ENCODE measurements at regions not wholly inside any gene's neighbourhood (a gene's known extent, or its start where the extent isn't known, plus 50 kb on each side); places are given as distances from the start of the nearest gene placed in this dataset.

GRCh38 chr15:95448531-95449229 is 881.8 kb upstream of the NR2F2 start:
- no peak overlapping the region for H3K4me3 ChIP-seq
- DNase-seq, result no peak
- intact Hi-C loops (cut with micrococcal nuclease), result no loop called here
- TF ChIP-seq CTCF (IDR thresholded peaks at IDR 0.05; ENCODE audit: borderline replicate concordance), result no peak
- H3K27ac ChIP-seq (replicated peaks), result no peak overlapping the region
- no peaks in the 10 kb centered on the region for H3K27me3 ChIP-seq (ENCODE audit: low read depth)
- H3K36me3 ChIP-seq, result no peaks in the 10 kb centered on the region
- H3K4me1 ChIP-seq, result peaks cover 4% of the 10 kb centered on the region
- H3K9me3 ChIP-seq (replicated peaks), result no peaks in the 10 kb centered on the region

GRCh38 chr15:95449230-95449628 is 881.3 kb upstream of the NR2F2 start:
- intact Hi-C loops (cut with micrococcal nuclease), result no loop called here
- no peak overlapping the region for H3K4me3 ChIP-seq
- no peaks in the 10 kb centered on the region for H3K9me3 ChIP-seq (replicated peaks)
- H3K27ac ChIP-seq (replicated peaks), result no peak overlapping the region
- H3K27me3 ChIP-seq (ENCODE audit: low read depth), result no peaks in the 10 kb centered on the region
- no peaks in the 10 kb centered on the region for H3K36me3 ChIP-seq
- TF ChIP-seq CTCF (IDR thresholded peaks at IDR 0.05; ENCODE audit: borderline replicate concordance), result no peak
- peaks cover 4% of the 10 kb centered on the region for H3K4me1 ChIP-seq
- no peak for DNase-seq

GRCh38 chr15:95450413-95450812 is 880.1 kb upstream of the NR2F2 start:
- intact Hi-C loops (cut with micrococcal nuclease), result no loop called here

GRCh38 chr15:95451938-95452337 is 878.6 kb upstream of the NR2F2 start:
- Histone ChIP-seq H3K27me3 (ENCODE audit: low read depth) (no peaks in the 10 kb centered on the region), H3K4me1 (peaks cover 2% of the 10 kb centered on the region), H3K27ac (replicated peaks) (no peak overlapping the region), H3K36me3 (no peaks in the 10 kb centered on the region), H3K9me3 (replicated peaks) (no peaks in the 10 kb centered on the region), H3K4me3 (no peak overlapping the region)
- intact Hi-C loops (cut with micrococcal nuclease), result no loop called here
- DNase-seq, result no peak
- no peak for TF ChIP-seq CTCF (IDR thresholded peaks at IDR 0.05; ENCODE audit: borderline replicate concordance)

More at GRCh38 chr15:95450413-95450812, 880.1 kb upstream of the NR2F2 start:
- H3K4me3 ChIP-seq, result no peak overlapping the region
- peaks cover 4% of the 10 kb centered on the region for H3K4me1 ChIP-seq
- no peaks in the 10 kb centered on the region for H3K27me3 ChIP-seq (ENCODE audit: low read depth)
- no peak for DNase-seq
- H3K36me3 ChIP-seq, result no peaks in the 10 kb centered on the region
- no peak for TF ChIP-seq CTCF (IDR thresholded peaks at IDR 0.05; ENCODE audit: borderline replicate concordance)
- H3K27ac ChIP-seq (replicated peaks), result no peak overlapping the region
- no peaks in the 10 kb centered on the region for H3K9me3 ChIP-seq (replicated peaks)

GRCh38 chr15:95454403-95455262 is 875.9 kb upstream of the NR2F2 start:
- Histone ChIP-seq H3K4me3 (no peak overlapping the region), H3K4me1 (peaks cover 20% of the 10 kb centered on the region), H3K27me3 (ENCODE audit: low read depth) (no peaks in the 10 kb centered on the region), H3K27ac (replicated peaks) (no peak overlapping the region), H3K9me3 (replicated peaks) (no peaks in the 10 kb centered on the region), H3K36me3 (no peaks in the 10 kb centered on the region)
- no peak for DNase-seq
- intact Hi-C loops (cut with micrococcal nuclease), result no loop called here
- no peak for TF ChIP-seq CTCF (IDR thresholded peaks at IDR 0.05; ENCODE audit: borderline replicate concordance)

Data from left ventricle myocardium inferior (tissue), 1 donor.